DND-41 (cell line): ENCODE measurements at regions not wholly inside any gene's neighbourhood (a gene's known extent, or its start where the extent isn't known, plus 50 kb on each side); places are given as distances from the start of the nearest gene placed in this dataset.

ENCODE experiments used
- ATAC-seq: fragments of 200-7000 bp; cut with Tn5 transposase; 3 replicates; pipeline ENCODE4 v1.9.1; 2021; ENCODE audit warnings: low read depth; ENCODE audit not compliant: insufficient read depth
- DNase-seq: peaks from one replicate; pipeline ENCODE4 v3.0.0-alpha.2; 2020
- H2AFZ ChIP-seq: 2 replicates; pipeline ENCODE4 v1.6.0; 2012; ENCODE audit warnings: low read depth, low read length
- H3K27ac ChIP-seq: 2 replicates; pipeline ENCODE4 v1.5.1; 2012; ENCODE audit warnings: low read length, inconsistent platforms
- H3K27me3 ChIP-seq: fragments of 200-600 bp; sonication (generic); 2 replicates; pipeline ENCODE4 v1.6.0; 2012; ENCODE audit warnings: low read length, mild to moderate bottlenecking, inconsistent platforms; ENCODE audit not compliant: insufficient read depth, poor library complexity
- H3K36me3 ChIP-seq: 2 replicates; pipeline ENCODE4 v1.5.1; 2012; ENCODE audit warnings: low read length, inconsistent platforms; ENCODE audit not compliant: insufficient read depth
- H3K4me1 ChIP-seq: 2 replicates; pipeline ENCODE4 v1.5.1; 2012; ENCODE audit warnings: mild to moderate bottlenecking, low read length; ENCODE audit not compliant: insufficient read depth
- H3K4me2 ChIP-seq: 2 replicates; pipeline ENCODE4 v1.6.0; 2012; ENCODE audit warnings: mild to moderate bottlenecking, moderate library complexity, low read length, inconsistent platforms; ENCODE audit not compliant: insufficient read depth
- H3K4me3 ChIP-seq, 2 experiments: fragments of 200-600 bp in 1 of 2; shearing (Covaris generic) in 1 of 2; 2 replicates each; pipeline ENCODE4 v1.5.1; 2012 to 2016; ENCODE audit warnings: inconsistent platforms in 2 of 2, low read length in 2 of 2, mild to moderate bottlenecking in 2 of 2, low read depth in 1 of 2, moderate library complexity in 1 of 2
- H3K79me2 ChIP-seq: 2 replicates; pipeline ENCODE4 v1.6.0; 2012; ENCODE audit warnings: low read length, inconsistent platforms; ENCODE audit not compliant: insufficient read depth
- H3K9ac ChIP-seq: 2 replicates; pipeline ENCODE4 v1.6.0; 2012; ENCODE audit warnings: low read depth, mild to moderate bottlenecking, inconsistent platforms, low read length, moderate library complexity
- H3K9me3 ChIP-seq: 2 replicates; pipeline ENCODE4 v1.5.1; 2012; ENCODE audit warnings: low read length, moderate library complexity, mild to moderate bottlenecking, inconsistent platforms; ENCODE audit not compliant: insufficient read depth, severe bottlenecking
- H4K20me1 ChIP-seq: 2 replicates; pipeline ENCODE4 v1.6.0; 2012; ENCODE audit warnings: low read length; ENCODE audit not compliant: insufficient read depth
- CTCF ChIP-seq: IDR thresholded peaks from 2 replicates; pipeline ENCODE4 v1.5.1; 2012; ENCODE audit warnings: borderline replicate concordance, low read length, moderate library complexity, mild to moderate bottlenecking; ENCODE audit not compliant: poor library complexity, severe bottlenecking; ENCODE audit errors: extremely low read depth
- EZH2 ChIP-seq: IDR thresholded peaks from 3 replicates; pipeline ENCODE4 v1.6.1; 2012; ENCODE audit warnings: borderline replicate concordance, low read depth, mild to moderate bottlenecking, moderate library complexity, low read length, inconsistent platforms; ENCODE audit not compliant: severe bottlenecking

- Histone ChIP-seq H3K4me2 (no peak overlapping the region), H2AFZ (no peak overlapping the region), H3K4me3 (no peak overlapping the region), H3K9me3 (no peaks in the 10 kb centered on the region), H3K27me3 (no peaks in the 10 kb centered on the region), H3K79me2 (no peaks in the 10 kb centered on the region), H3K36me3 (no peaks in the 10 kb centered on the region), H3K9ac (no peak overlapping the region), H4K20me1 (no peaks in the 10 kb centered on the region), H3K27ac (no peak overlapping the region), H3K4me1 (no peaks in the 10 kb centered on the region)
- no peak for TF ChIP-seq CTCF
- TF ChIP-seq EZH2, result no peak
- DNase-seq (no peak), ATAC-seq (no peak)
These were observed 66.8 kb upstream of the TMEM164 start for GRCh38 chrX:109936114-109936513.

GRCh38 chrX:109936598-109936997 is 66.3 kb upstream of the TMEM164 start:
- Histone ChIP-seq H3K27me3 (no peaks in the 10 kb centered on the region), H3K4me1 (no peaks in the 10 kb centered on the region), H3K4me3 (no peak overlapping the region), H2AFZ (no peak overlapping the region), H3K9me3 (no peaks in the 10 kb centered on the region), H4K20me1 (no peaks in the 10 kb centered on the region), H3K36me3 (no peaks in the 10 kb centered on the region), H3K79me2 (no peaks in the 10 kb centered on the region), H3K9ac (no peak overlapping the region), H3K4me2 (no peak overlapping the region), H3K27ac (no peak overlapping the region)
- ATAC-seq (no peak), DNase-seq (no peak)
- TF ChIP-seq EZH2, result no peak

- Histone ChIP-seq H3K4me2 (no peak overlapping the region), H3K27me3 (no peaks in the 10 kb centered on the region), H4K20me1 (no peaks in the 10 kb centered on the region), H3K4me3 (no peak overlapping the region), H3K4me1 (no peaks in the 10 kb centered on the region), H3K36me3 (no peaks in the 10 kb centered on the region), H2AFZ (no peak overlapping the region), H3K9ac (no peak overlapping the region), H3K9me3 (no peaks in the 10 kb centered on the region), H3K79me2 (no peaks in the 10 kb centered on the region), H3K27ac (no peak overlapping the region)
- no peak for ATAC-seq
- DNase-seq, result no peak
- TF ChIP-seq CTCF, result no peak
- TF ChIP-seq EZH2, result no peak
These were observed 63.4 kb upstream of the TMEM164 start for GRCh38 chrX:109939498-109939897.

- Histone ChIP-seq H3K79me2 (no peaks in the 10 kb centered on the region), H2AFZ (no peak overlapping the region), H4K20me1 (no peaks in the 10 kb centered on the region), H3K9ac (no peak overlapping the region), H3K4me2 (no peak overlapping the region), H3K4me1 (no peaks in the 10 kb centered on the region), H3K36me3 (no peaks in the 10 kb centered on the region), H3K4me3 (no peak overlapping the region), H3K27ac (no peak overlapping the region), H3K9me3 (no peaks in the 10 kb centered on the region), H3K27me3 (no peaks in the 10 kb centered on the region)
- ATAC-seq (no peak), DNase-seq (no peak)
- TF ChIP-seq CTCF, result no peak
- TF ChIP-seq EZH2, result no peak
These were observed 62.5 kb upstream of the TMEM164 start for GRCh38 chrX:109940411-109940810.
